SK-N-SH treated with all-trans-retinoic acid at 6 μM for 48 hours (cell line): ENCODE measurements at regions not wholly inside any gene's neighbourhood (a gene's known extent, or its start where the extent isn't known, plus 50 kb on each side); places are given as distances from the start of the nearest gene placed in this dataset.

Source experiments
- ATAC-seq: fragments of 200-7000 bp; cut with Tn5 transposase; 3 replicates; pipeline ENCODE4 v1.9.1; 2020; ENCODE audit warnings: mild to moderate bottlenecking, moderate library complexity
- ARNTL ChIP-seq: fragments of 450-650 bp; formaldehyde crosslinking; IDR thresholded peaks from 2 replicates; pipeline ENCODE4 v1.5.0; 2020; ENCODE audit warnings: low read depth, mild to moderate bottlenecking, moderate library complexity, borderline replicate concordance
- BACH2 ChIP-seq: fragments of 250-450 bp; sonication (Bioruptor Pico); IDR thresholded peaks from 2 replicates; pipeline ENCODE4 v1.9.0; 2021; ENCODE audit warnings: mild to moderate bottlenecking, borderline replicate concordance
- CSDC2 ChIP-seq: fragments of 250-450 bp; sonication (Bioruptor Pico); IDR thresholded peaks from 2 replicates; pipeline ENCODE4 v1.5.0; 2020; ENCODE audit warnings: mild to moderate bottlenecking, moderate library complexity
- CSRNP3 ChIP-seq: fragments of 250-450 bp; sonication (Bioruptor Pico); IDR thresholded peaks from 2 replicates; pipeline ENCODE4 v1.5.1; 2021; ENCODE audit warnings: mild to moderate bottlenecking, moderate library complexity
- GLIS3 ChIP-seq: fragments of 250-450 bp; sonication (Bioruptor Pico); IDR thresholded peaks from 2 replicates; pipeline ENCODE4 v1.5.0; 2020; ENCODE audit warnings: mild to moderate bottlenecking, moderate library complexity
- ISL1 ChIP-seq: fragments of 250-450 bp; sonication (Bioruptor Pico); IDR thresholded peaks from 2 replicates; pipeline ENCODE4 v2.1.2; 2022; ENCODE audit warnings: mild to moderate bottlenecking, moderate library complexity
- RARB ChIP-seq: fragments of 250-450 bp; sonication (Bioruptor Pico); IDR thresholded peaks from 2 replicates; pipeline ENCODE4 v1.8.0; 2021; ENCODE audit warnings: mild to moderate bottlenecking, moderate library complexity
- SNAI2 ChIP-seq: fragments of 250-450 bp; sonication (Bioruptor Pico); IDR thresholded peaks from 2 replicates; pipeline ENCODE4 v1.5.0; 2020; ENCODE audit warnings: mild to moderate bottlenecking, moderate library complexity
- TCF4 ChIP-seq: fragments of 250-450 bp; sonication (Bioruptor Pico); IDR thresholded peaks from 2 replicates; pipeline ENCODE4 v1.8.0; 2021; ENCODE audit warnings: mild to moderate bottlenecking, moderate library complexity, borderline replicate concordance
- TOX ChIP-seq: fragments of 250-450 bp; sonication (Bioruptor Pico); IDR thresholded peaks from 2 replicates; pipeline ENCODE4 v1.8.0; 2021; ENCODE audit warnings: mild to moderate bottlenecking, moderate library complexity, borderline replicate concordance
- ZC3H10 ChIP-seq: fragments of 250-450 bp; sonication (Bioruptor Pico); IDR thresholded peaks from 2 replicates; pipeline ENCODE4 v1.5.1; 2021; ENCODE audit warnings: mild to moderate bottlenecking, moderate library complexity
- ZFP3 ChIP-seq: fragments of 250-450 bp; sonication (Bioruptor Pico); IDR thresholded peaks from 2 replicates; pipeline ENCODE4 v1.5.0; 2020; ENCODE audit warnings: mild to moderate bottlenecking, moderate library complexity
- ZNF70 ChIP-seq: fragments of 450-650 bp; formaldehyde crosslinking; IDR thresholded peaks from 2 replicates; pipeline ENCODE4 v1.5.0; 2020; ENCODE audit warnings: mild to moderate bottlenecking, moderate library complexity
- TF ChIP-seq, protein P1 (sequence below): fragments of 250-450 bp; sonication (Bioruptor Pico); IDR thresholded peaks from 2 replicates; pipeline ENCODE4 v1.5.0; 2020; ENCODE audit warnings: mild to moderate bottlenecking, moderate library complexity
- TF ChIP-seq, protein P2 (sequence below): fragments of 250-450 bp; sonication (Bioruptor Pico); IDR thresholded peaks from 2 replicates; pipeline ENCODE4 v1.8.0; 2020; ENCODE audit warnings: mild to moderate bottlenecking, moderate library complexity, borderline replicate concordance

DNA sequence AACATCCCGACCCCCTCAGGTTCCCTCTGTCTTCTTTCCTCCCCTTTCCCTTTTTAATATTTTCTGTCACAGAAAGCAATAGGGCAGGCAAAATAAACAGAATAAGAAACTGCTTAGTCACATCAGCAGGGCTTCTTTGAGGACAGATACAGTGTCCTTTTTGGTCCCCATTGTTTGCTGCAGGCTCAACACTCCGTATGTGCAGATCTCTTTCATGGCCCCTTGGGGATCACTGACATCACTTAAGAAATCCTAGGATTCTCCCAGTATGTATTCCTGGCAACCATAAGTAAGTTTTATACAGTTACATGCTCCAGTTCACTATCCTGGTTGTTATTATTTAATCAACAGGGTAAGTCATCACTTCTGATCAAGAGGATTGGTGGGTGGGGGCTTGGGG, 448.0 kb downstream of the NKX6-1 start (continued):
- TF ChIP-seq SNAI2 (CRISPR knock-in tag): no peak
- TF ChIP-seq, all 23 proteins: peak for 0

DNA sequence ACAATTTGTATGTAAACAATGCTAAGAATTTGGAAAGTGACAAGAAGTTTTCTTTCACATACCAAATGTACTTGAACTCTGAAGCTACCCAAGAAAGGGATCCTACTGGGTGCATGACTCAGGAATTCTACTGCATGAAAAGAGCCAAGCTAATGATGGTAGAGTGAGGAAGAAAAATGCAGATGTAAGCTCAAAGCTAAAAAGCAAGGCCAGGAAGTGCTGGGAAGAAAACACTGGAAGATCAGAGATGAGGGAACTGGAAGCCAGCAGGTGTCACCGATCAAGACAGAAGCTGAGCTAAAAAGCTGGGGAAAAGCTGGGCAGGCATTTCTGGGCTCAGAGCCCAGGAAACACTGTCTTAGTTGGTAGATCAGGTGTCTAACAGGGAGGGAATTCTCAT, 449.1 kb downstream of the NKX6-1 start:
- ATAC-seq: no peak
- TF ChIP-seq TOX (CRISPR knock-in tag) (no peak), CSDC2 (CRISPR knock-in tag) (no peak), ZNF70 (CRISPR knock-in tag) (no peak), ZFP3 (CRISPR knock-in tag) (no peak), TCF4 (CRISPR knock-in tag) (no peak), BACH2 (no peak), ZC3H10 (CRISPR knock-in tag) (no peak), CSRNP3 (CRISPR knock-in tag) (no peak), ISL1 (CRISPR knock-in tag) (no peak), GLIS3 (CRISPR knock-in tag) (no peak), ARNTL (CRISPR knock-in tag) (no peak)
- TF ChIP-seq, protein P1, sequence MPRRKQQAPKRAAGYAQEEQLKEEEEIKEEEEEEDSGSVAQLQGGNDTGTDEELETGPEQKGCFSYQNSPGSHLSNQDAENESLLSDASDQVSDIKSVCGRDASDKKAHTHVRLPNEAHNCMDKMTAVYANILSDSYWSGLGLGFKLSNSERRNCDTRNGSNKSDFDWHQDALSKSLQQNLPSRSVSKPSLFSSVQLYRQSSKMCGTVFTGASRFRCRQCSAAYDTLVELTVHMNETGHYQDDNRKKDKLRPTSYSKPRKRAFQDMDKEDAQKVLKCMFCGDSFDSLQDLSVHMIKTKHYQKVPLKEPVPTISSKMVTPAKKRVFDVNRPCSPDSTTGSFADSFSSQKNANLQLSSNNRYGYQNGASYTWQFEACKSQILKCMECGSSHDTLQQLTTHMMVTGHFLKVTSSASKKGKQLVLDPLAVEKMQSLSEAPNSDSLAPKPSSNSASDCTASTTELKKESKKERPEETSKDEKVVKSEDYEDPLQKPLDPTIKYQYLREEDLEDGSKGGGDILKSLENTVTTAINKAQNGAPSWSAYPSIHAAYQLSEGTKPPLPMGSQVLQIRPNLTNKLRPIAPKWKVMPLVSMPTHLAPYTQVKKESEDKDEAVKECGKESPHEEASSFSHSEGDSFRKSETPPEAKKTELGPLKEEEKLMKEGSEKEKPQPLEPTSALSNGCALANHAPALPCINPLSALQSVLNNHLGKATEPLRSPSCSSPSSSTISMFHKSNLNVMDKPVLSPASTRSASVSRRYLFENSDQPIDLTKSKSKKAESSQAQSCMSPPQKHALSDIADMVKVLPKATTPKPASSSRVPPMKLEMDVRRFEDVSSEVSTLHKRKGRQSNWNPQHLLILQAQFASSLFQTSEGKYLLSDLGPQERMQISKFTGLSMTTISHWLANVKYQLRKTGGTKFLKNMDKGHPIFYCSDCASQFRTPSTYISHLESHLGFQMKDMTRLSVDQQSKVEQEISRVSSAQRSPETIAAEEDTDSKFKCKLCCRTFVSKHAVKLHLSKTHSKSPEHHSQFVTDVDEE (CRISPR knock-in tag): no peak
- TF ChIP-seq, protein P2, sequence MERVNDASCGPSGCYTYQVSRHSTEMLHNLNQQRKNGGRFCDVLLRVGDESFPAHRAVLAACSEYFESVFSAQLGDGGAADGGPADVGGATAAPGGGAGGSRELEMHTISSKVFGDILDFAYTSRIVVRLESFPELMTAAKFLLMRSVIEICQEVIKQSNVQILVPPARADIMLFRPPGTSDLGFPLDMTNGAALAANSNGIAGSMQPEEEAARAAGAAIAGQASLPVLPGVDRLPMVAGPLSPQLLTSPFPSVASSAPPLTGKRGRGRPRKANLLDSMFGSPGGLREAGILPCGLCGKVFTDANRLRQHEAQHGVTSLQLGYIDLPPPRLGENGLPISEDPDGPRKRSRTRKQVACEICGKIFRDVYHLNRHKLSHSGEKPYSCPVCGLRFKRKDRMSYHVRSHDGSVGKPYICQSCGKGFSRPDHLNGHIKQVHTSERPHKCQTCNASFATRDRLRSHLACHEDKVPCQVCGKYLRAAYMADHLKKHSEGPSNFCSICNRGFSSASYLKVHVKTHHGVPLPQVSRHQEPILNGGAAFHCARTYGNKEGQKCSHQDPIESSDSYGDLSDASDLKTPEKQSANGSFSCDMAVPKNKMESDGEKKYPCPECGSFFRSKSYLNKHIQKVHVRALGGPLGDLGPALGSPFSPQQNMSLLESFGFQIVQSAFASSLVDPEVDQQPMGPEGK: no peak

GRCh38 chr4:84046551-84046950, 452.5 kb downstream of the NKX6-1 start:
- ATAC-seq: no peak
- TF ChIP-seq, protein P2: no peak
- TF ChIP-seq, protein P1 (CRISPR knock-in tag): no peak
- TF ChIP-seq CSDC2 (CRISPR knock-in tag) (no peak), SNAI2 (CRISPR knock-in tag) (no peak), CSRNP3 (CRISPR knock-in tag) (no peak), RARB (CRISPR knock-in tag) (no peak), ZNF70 (CRISPR knock-in tag) (no peak), GLIS3 (CRISPR knock-in tag) (no peak), ZFP3 (CRISPR knock-in tag) (no peak), TOX (CRISPR knock-in tag) (no peak), ZC3H10 (CRISPR knock-in tag) (no peak)
